Activated T-cell treated with anti-CD3 and anti-CD28 coated beads, Interleukin-2, amount 50 U/mL, for 24 hours (primary cell): ENCODE measurements at regions not wholly inside any gene's neighbourhood (a gene's known extent, or its start where the extent isn't known, plus 50 kb on each side); places are given as distances from the start of the nearest gene placed in this dataset.

Experiments
- DNase-seq: peaks from one replicate; pipeline ENCODE4 v3.0.0-alpha.2; 2020
- H3K27ac Mint-ChIP-seq: 2 replicates; pipeline ENCODE4 v1.8.0; 2020; ENCODE audit warnings: mild to moderate bottlenecking, mixed read lengths
- H3K27me3 Mint-ChIP-seq: 2 replicates; pipeline ENCODE4 v1.8.0; 2020; ENCODE audit warnings: mixed read lengths
- H3K36me3 Mint-ChIP-seq: 2 replicates; pipeline ENCODE4 v1.8.0; 2020; ENCODE audit warnings: low read depth, mixed read lengths
- H3K4me1 Mint-ChIP-seq: 2 replicates; pipeline ENCODE4 v1.8.0; 2020; ENCODE audit warnings: low read depth, mixed read lengths
- H3K4me3 Mint-ChIP-seq: 2 replicates; pipeline ENCODE4 v1.8.0; 2020; ENCODE audit warnings: mild to moderate bottlenecking, moderate library complexity, mixed read lengths
- H3K9me3 Mint-ChIP-seq: 2 replicates; pipeline ENCODE4 v1.8.0; 2020; ENCODE audit warnings: mixed read lengths

DNA sequence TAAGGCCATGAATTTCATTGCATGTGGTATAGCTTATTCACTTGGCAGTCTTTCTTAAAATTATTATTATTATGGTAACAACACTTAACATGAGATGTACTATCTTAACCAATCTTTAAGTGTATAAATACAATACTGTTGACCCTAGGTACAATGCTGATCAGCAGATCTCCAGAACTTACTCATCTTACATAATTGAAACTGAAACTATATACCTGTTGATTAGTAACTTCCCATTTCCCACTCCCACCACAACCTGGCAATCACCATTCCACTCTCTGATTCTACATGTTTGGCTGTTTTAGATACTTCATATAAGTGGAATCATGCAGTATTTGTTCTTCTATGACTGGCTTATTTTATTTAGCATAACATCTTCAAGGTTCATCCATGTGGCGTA lies 150.2 kb upstream of the POU2AF2 start:
- Mint-ChIP-seq H3K27ac (no peak overlapping the region), H3K9me3 (no peaks in the 10 kb centered on the region), H3K27me3 (peaks cover 18% of the 10 kb centered on the region), H3K4me1 (peaks cover 2% of the 10 kb centered on the region), H3K36me3 (no peaks in the 10 kb centered on the region), H3K4me3 (no peak overlapping the region)
- no peak for DNase-seq

DNA sequence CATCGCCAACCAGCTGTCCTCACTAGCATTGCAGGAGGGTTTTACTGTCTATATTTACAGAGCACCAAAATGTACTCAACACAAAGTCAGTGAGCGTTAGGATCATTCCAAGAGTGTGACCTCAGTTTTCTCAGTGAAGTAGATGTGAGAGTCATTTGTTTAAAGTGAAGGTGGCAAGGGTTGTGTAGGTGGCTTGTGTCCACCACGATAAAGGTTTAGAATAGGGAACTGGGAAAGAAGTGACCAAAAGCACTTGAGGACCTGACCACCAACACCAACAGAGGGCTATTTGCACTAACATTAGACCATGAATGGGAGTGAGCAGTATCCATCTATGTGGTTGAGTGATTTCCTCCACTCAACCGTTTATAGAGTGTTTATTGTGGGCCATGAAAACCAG lies 152.5 kb upstream of the POU2AF2 start:
- Mint-ChIP-seq H3K27me3 (peaks cover 16% of the 10 kb centered on the region), H3K27ac (no peak overlapping the region), H3K36me3 (no peaks in the 10 kb centered on the region), H3K9me3 (no peaks in the 10 kb centered on the region), H3K4me1 (peaks cover 2% of the 10 kb centered on the region), H3K4me3 (no peak overlapping the region)
- no peak for DNase-seq

DNA sequence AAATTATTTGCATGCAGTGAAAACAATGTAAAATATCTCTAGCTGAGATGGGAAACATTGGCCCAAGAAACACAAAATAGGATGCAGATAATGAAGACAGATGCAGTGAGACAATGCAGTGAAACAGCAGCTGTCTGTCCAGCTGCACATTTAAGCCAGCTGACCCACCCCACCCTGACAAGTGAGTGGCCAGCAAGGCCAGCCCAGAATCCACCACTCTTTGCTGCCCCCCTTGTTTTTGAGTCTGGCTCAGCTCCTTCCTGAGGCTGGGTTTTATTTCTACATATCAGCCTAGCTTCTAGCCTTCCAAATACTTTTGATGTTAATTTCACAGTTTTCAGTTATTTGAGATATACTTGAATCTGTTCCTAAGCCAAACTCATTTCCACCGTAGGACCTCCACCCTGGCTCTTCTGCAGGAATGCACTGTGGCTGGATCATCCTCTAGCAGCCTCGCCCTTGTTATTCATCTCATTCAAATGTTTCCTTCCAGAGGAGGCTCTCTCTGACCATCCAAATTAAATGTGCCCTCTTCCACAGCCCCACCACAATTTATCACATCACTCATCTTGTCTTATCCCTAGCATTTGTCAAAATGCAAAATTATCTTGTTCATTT lies 154.1 kb upstream of the POU2AF2 start:
- H3K9me3 Mint-ChIP-seq: no peaks in the 10 kb centered on the region
- no peak overlapping the region for H3K27ac Mint-ChIP-seq
- DNase-seq: no peak
- H3K36me3 Mint-ChIP-seq: no peaks in the 10 kb centered on the region
- no peaks in the 10 kb centered on the region for H3K4me1 Mint-ChIP-seq
- H3K27me3 Mint-ChIP-seq: peaks cover 9% of the 10 kb centered on the region
- H3K4me3 Mint-ChIP-seq: no peak overlapping the region

DNA sequence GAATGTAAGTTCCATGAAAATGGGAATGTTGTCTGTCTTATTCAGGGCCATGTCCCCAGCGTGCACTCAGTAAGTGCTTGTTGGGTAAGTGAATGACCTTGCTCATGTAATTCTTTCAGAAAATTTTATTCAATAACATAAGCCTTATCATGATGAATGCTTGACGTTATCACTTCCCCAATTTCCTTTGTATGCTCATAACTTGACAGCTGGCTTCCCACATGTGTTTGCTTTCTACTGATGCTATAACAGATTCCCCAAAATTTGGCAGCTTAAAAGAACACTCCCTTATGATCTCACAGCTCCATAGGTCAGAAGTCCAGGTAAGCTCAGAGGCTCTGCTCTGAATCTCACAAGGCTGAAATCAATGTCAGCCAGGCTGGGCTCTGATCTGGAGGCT lies 155.8 kb upstream of the POU2AF2 start:
- no peak for DNase-seq
- Mint-ChIP-seq H3K9me3 (no peaks in the 10 kb centered on the region), H3K27ac (no peak overlapping the region), H3K4me3 (no peak overlapping the region), H3K27me3 (peaks cover 5% of the 10 kb centered on the region), H3K36me3 (no peaks in the 10 kb centered on the region), H3K4me1 (no peaks in the 10 kb centered on the region)

DNA sequence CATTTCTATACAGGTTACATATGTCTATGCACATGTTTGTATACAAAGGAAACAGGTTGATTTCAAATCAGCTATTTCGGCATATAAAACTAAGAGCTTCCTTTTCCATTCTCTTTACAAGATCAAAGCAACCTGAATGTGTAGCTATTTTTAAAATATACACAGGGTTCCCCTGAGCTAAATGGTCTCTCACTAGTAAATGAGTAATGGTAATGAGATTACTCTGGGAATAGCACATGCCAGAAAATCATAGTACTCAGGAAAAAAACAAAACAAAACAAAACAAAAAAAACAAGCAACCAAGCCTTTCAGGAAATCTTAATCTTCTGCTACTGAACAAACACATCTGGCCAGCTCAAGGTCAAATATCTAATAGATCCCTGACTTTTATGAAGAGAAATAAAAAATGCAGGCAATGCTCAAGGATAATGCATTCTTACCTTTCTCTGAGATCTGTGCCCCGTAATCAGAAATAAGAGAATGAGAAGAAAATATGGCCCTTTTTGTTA lies 156.6 kb upstream of the POU2AF2 start:
- H3K4me3 Mint-ChIP-seq: no peak overlapping the region

DNA sequence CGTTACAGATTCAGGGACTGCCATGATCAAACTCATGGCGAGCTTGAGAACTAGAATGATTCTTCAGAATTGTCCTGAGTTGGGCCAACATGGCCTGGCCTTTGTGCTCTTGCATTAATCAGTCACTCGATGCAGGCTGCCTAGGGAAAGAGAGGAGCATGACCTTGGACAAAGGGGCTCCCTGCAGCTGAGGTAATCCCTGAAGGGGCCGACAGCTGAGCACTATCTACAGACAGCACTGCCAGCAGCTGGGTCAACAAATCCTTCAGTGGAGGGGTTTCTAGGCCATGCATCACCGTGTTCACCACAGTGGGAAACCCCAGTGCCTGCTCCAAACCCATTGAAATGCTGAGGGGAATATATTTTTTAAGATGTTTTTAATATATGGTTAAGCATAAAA lies 159.5 kb upstream of the POU2AF2 start:
- no peak overlapping the region for H3K27ac Mint-ChIP-seq
- H3K4me3 Mint-ChIP-seq: no peak overlapping the region
- H3K9me3 Mint-ChIP-seq: no peaks in the 10 kb centered on the region
- no peaks in the 10 kb centered on the region for H3K36me3 Mint-ChIP-seq
- no peak for DNase-seq
- no peaks in the 10 kb centered on the region for H3K4me1 Mint-ChIP-seq
- peaks cover 5% of the 10 kb centered on the region for H3K27me3 Mint-ChIP-seq

More for the DNA sequence above, 156.6 kb upstream of the POU2AF2 start:
- Mint-ChIP-seq H3K36me3 (no peaks in the 10 kb centered on the region), H3K9me3 (no peaks in the 10 kb centered on the region), H3K27ac (no peak overlapping the region), H3K27me3 (peaks cover 5% of the 10 kb centered on the region), H3K4me1 (no peaks in the 10 kb centered on the region)
- no peak for DNase-seq

DNA sequence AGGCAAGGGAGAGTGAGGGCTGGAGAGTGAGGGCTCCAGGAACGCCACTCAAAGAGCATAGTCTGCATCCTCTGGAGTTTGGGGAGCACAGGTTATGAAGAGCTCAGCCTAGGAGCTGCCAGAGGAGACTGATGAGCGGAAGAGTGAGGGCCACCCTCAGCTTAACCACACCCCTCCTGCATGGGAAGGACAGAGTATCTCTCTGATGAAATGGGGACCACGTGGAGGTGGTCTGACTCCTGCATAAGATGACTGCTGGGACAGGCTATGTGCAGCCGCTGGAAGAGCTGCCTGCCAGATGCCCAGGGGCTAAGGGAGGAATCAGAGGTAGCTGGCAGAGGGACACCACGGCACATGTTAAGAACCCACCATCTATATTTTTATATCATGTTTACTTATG lies 162.9 kb upstream of the POU2AF2 start:
- Mint-ChIP-seq H3K4me1 (no peaks in the 10 kb centered on the region), H3K27ac (no peak overlapping the region), H3K9me3 (no peaks in the 10 kb centered on the region), H3K27me3 (peaks cover 2% of the 10 kb centered on the region), H3K36me3 (no peaks in the 10 kb centered on the region), H3K4me3 (no peak overlapping the region)
- DNase-seq: no peak

DNA sequence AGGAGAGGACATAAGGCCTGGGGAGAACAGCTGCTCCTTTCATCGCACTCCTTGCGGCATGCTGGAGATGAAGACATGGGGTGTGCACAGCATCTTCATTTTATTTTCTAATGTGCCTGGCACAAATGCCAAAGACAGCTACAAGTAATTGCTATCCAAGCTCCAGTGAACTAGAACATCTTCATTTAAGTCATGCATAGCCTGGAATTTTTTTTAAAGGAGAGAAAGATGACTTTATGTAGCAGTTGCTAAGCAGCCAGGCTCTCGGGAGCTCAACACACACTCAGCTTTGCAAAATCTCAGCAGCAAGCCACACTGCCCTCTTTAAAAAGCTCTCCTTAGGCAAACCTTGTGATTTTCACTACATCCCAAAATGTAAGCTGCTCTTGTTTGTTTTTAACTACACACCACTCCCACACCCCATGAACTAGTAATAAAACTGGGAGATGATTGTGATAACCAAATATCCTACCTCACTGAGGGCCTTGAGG lies 164.5 kb upstream of the POU2AF2 start:
- DNase-seq: no peak
- H3K27me3 Mint-ChIP-seq: no peaks in the 10 kb centered on the region
- H3K4me1 Mint-ChIP-seq: no peaks in the 10 kb centered on the region
- no peak overlapping the region for H3K27ac Mint-ChIP-seq
- no peaks in the 10 kb centered on the region for H3K9me3 Mint-ChIP-seq
- no peaks in the 10 kb centered on the region for H3K36me3 Mint-ChIP-seq
- H3K4me3 Mint-ChIP-seq: no peak overlapping the region

DNA sequence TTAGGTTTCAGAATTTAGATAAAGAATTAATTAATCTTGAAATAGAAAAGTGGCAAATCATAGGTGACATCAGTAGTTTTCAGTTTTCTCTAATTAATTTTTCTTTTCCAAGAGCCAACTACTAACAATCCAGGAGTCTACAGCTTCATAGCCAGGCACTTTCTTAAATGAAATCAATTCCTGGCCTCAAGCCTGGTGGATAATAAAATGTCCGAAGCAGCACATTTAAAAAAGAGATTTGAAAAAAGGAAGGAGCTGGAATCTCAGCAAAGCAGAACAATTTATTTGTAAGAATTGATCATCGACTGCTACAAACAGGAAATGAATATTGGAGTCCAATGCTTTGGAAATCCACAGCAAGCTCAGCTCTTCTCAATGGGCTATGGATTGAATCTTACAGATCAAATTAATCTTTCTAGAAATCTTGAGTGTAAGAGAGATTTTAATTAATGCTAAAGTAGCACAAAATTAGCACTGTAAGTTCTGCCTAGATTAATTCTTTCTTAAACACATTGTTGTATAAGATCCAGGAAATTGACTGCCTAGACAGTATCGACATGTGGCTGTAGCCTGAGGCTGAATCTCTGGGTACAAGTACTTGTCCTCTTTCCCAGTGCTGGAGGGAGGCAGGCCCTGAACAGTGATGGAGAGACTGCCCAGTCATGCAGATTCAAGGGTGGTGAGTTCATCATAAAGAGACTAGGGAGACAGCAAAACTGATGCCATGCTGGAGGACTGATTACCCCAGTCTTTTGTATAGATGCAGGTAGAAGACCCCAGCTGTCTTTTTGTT lies 167.8 kb upstream of the POU2AF2 start:
- Mint-ChIP-seq H3K9me3 (no peaks in the 10 kb centered on the region), H3K4me3 (no peak overlapping the region), H3K27me3 (no peaks in the 10 kb centered on the region), H3K4me1 (no peaks in the 10 kb centered on the region), H3K36me3 (no peaks in the 10 kb centered on the region), H3K27ac (no peak overlapping the region)
- DNase-seq: no peak

DNA sequence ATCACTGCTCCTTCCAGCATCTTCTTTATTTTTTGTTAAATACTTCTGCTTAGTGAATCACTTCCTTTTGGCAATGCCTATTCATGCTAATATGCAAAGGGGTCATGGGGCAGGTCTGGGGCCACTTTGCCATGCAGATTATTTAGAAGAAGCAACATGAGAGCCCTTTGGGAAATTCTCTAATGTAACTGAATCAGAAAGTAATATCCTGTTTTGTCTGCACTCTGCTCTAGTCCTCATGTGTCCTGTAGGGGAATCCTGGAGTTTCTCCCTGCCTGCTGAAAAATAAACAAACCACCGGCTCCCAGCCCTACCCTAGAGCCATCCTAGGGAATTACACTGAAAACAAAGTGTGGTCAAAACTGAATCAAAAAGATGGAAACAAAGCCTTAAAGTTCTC lies 176.5 kb upstream of the POU2AF2 start:
- H3K27ac Mint-ChIP-seq: no peak overlapping the region
- no peak for DNase-seq
- peaks cover 11% of the 10 kb centered on the region for H3K9me3 Mint-ChIP-seq
- no peaks in the 10 kb centered on the region for H3K27me3 Mint-ChIP-seq
- no peaks in the 10 kb centered on the region for H3K36me3 Mint-ChIP-seq
- no peaks in the 10 kb centered on the region for H3K4me1 Mint-ChIP-seq
- no peak overlapping the region for H3K4me3 Mint-ChIP-seq

DNA sequence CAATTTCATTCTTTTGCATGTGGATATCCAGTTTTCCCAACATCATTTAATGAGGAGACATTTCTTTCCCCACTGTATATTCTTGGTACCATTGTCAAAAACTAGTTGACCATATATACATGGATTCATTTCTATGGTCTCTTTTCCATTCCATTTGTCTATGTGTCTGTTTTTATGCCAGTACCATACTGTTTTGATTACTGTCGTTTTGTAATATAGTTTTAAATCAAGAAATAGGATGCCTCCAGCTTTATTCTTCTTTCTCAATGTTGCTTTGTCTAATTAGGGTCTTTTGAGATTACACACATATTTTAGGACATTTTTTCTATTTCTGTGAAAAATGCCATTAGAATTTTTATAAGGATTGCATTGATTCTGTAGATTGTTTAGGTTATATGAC lies 177.5 kb upstream of the POU2AF2 start:
- Mint-ChIP-seq H3K27me3 (no peaks in the 10 kb centered on the region), H3K27ac (no peak overlapping the region), H3K9me3 (peaks cover 11% of the 10 kb centered on the region), H3K36me3 (no peaks in the 10 kb centered on the region), H3K4me3 (no peak overlapping the region), H3K4me1 (no peaks in the 10 kb centered on the region)
- no peak for DNase-seq

DNA sequence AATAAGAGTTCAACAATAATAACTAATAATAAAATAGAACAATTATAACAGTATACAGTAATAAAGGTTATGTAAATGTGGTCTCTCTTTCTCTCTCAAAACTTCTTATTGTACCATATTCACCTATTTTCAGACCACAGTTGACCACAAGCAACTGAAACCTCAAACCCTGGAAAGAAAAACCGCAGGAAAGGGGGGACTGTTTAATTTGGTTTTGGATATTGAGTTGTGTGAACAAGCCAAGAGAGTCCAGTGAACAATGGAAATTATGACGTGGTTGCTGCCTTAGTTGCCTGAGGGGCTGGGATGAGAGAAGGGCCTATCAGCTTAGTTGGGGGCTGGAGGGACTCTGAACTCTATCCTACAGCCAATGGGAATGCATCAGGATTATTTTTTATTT lies 178.7 kb upstream of the POU2AF2 start:
- Mint-ChIP-seq H3K36me3 (no peaks in the 10 kb centered on the region), H3K27me3 (no peaks in the 10 kb centered on the region), H3K27ac (no peak overlapping the region), H3K4me1 (no peaks in the 10 kb centered on the region), H3K4me3 (no peak overlapping the region), H3K9me3 (peaks cover 11% of the 10 kb centered on the region)
- DNase-seq: no peak

DNA sequence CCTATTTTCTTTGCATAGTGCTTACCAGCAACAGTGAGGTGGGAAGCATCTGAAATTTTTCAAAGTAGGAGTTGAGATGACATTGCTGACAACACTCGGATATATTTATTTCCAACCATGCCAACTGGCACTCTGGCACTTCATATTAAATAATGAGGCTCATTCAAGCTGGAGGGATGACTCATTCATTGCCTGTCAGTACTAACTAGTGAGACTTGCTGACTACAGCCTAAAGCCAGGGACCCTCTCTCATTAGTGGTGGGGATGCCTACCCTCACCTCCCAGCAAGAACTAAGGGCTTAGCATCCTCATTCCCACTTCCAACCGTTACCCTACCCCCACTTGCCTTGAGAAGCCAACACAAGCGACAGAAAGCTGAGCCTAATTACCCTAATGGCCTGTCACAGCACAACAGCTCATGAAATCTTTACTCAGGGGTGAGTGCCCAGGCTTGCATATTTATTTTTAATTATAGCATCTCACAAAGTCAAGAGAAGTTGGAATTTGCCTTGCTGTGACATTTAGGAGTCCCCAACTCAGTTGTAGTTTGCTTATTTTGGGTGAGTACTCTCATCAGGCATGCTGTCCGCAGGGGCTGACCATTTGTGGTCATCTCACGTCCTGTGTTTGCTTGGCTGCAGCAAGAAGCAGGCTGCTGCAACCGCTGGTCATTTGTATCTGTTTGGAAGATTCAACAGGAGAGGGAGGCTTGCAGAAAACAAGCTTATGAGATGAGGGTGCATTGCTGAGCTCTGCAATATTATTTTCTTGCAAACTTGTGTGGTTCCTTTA lies 181.6 kb upstream of the POU2AF2 start:
- no peak overlapping the region for H3K4me3 Mint-ChIP-seq
- H3K9me3 Mint-ChIP-seq: peaks cover 11% of the 10 kb centered on the region
- H3K27me3 Mint-ChIP-seq: peaks cover 4% of the 10 kb centered on the region
- H3K36me3 Mint-ChIP-seq: no peaks in the 10 kb centered on the region
- no peak overlapping the region for H3K27ac Mint-ChIP-seq
- no peak for DNase-seq
- H3K4me1 Mint-ChIP-seq: no peaks in the 10 kb centered on the region

DNA sequence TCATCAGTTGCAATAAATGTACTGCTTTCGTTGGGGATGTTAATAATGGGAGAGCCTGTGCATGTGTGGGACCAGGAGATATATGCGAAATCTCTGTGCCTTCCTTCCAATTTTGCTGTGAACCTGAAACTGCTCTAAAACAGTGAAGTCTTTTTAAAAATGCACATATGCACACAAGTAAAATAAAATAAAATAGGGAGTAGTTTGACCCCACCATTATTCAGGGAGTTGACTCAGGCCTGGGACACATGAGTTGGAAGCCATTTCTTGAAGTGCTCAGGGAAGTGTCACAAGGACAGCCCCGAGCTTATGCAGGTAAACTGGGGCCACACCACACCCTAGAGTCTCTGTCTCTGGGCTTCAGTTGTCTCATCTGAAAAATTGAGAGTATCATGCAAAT lies 183.1 kb upstream of the POU2AF2 start:
- Mint-ChIP-seq H3K27me3 (peaks cover 4% of the 10 kb centered on the region), H3K27ac (no peak overlapping the region), H3K9me3 (no peaks in the 10 kb centered on the region), H3K4me1 (no peaks in the 10 kb centered on the region), H3K36me3 (no peaks in the 10 kb centered on the region), H3K4me3 (no peak overlapping the region)
- no peak for DNase-seq

DNA sequence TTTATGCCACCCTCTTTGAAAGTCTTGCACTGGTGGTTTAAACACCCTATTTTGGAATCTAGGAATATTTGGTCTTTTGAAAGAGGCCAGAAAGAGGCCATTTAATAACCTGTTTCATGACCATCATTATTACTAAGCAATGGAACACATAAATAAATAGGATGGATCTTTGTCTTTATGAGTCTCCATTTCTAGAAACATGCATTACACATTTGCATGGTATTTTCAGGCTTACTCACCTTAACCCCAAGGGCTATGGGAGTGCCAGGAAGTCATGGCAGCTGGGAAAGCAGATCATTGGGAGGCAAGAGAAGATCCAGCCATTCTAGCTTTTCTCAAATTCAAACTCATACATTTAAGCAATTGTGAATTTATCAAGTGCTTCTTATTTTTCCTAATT lies 185.8 kb upstream of the POU2AF2 start:
- Mint-ChIP-seq H3K27ac (no peak overlapping the region), H3K36me3 (no peaks in the 10 kb centered on the region), H3K4me3 (no peak overlapping the region), H3K9me3 (no peaks in the 10 kb centered on the region), H3K4me1 (no peaks in the 10 kb centered on the region), H3K27me3 (peaks cover 4% of the 10 kb centered on the region)
- no peak for DNase-seq
